ENCODE measurements at regions not wholly inside any gene's neighbourhood (a gene's known extent, or its start where the extent isn't known, plus 50 kb on each side); places are given as distances from the start of the nearest gene placed in this dataset.

- no peak for DNase-seq (ENCODE audit: low spot score)
Observed at GRCh38 chr4:176981074-176981473, 188.4 kb upstream of the VEGFC start.

- DNase-seq (ENCODE audit: low spot score), result no peak
Observed at GRCh38 chr4:176981551-176981950, 188.8 kb upstream of the VEGFC start.

DNA sequence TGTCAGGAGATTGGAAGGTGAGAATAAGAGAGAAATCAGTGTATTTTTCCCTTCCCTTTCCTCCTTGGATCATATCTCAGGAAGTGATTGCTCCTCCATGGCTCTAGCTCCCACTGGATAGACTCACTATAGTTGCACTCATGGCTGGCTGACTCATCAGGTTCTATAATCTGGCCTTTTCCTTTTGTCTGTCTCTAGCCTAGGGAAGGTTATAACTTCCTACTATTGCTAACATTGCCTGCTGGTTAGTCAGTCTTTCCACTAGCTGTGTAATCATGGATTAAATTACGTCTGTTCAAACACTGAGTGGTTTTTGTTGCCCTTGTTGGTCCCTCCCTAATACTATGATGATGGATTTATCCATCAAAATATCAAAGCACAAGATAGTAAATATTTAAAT, 195.5 kb upstream of the VEGFC start:
- no peak for DNase-seq (ENCODE audit: low spot score)

DNA sequence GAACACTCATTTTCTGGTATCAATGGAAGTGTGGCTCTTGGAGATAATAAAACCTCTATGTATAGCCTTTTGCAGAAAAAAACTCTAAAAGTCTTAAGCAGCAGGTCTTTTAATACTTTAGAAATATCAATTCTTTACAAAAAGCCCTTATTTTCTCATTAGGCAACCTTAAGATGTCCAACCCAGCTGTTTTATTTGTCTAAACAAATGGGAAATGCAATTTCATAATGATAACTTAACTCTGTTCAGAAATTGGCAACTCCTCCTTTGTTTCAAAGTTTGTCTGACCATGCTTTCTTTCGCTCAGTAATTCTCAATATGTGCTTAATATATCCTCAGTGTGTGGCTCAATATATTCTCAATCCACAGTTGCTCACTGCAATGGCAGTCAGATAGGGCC, 196.5 kb upstream of the VEGFC start:
- no peak for DNase-seq (ENCODE audit: low spot score)

DNA sequence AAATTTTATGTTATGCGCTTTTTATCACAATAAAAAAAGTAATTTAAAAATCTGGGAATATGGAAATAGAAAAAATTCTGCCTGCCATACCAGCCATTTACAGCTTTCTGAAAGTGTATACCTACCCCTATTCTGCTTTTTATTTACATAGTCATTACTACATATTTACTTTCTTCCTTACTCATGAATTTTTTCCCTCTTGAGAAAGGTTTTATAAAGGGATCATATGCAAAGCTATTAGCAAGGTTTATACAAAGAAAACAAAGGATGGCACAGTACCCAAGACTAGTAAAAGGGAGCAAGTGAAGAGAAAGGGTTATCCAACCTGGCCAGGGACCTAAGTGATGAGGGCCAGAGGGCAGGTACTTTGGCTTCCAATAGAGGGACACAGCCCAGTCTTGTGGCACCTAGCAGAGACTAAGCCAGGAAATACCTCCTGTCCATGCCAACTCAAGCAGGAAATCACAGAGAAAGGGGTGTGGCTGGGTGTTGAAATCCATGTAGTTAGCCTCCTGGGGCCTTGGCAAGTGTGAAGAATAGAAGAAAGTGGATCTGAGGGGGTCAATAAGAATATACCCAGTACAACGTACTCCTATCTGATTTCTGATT, 207.3 kb upstream of the VEGFC start:
- DNase-seq (ENCODE audit: low spot score), result no peak

DNA sequence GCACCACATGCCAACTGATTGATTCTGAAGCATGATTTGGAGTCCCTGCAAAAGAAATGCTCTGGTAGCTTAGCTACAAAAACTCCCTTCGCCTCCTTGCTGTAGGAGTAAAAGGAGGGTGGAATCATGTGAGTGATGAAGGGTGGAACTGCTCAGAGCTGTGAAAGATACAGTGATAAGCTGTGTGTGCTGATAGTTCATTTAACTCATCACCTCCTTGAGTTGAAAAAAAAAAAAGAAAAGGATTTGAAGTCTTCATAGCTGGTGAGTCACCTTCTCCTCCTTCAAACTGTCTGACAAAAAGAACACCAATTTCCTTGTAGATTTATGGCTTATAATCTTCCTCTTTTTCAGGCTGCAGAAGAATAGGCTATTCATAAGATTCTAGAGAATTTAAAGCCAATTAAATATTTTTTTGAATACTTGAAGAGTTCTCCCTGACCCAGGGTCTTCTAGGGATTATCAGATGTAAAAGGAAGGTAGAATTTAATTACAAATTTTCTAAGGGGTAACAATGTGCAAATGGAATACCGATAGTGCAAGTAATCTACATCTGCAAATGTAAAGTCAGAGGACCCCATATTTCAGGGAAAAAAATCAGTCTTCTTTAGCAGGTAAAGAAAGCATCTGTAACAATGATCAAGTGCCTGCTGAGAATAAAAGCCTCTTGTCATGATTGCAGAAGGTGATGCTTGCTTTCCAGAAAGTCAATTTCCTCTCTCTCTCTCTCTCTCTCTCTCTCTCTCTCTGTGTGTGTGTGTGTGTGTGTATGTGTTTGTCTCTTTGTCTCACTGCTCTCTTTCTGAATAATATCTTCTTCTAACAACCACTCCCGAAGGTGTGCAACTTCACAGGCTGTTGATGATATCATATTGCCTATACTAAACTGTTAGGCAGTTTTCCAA, 208.8 kb upstream of the VEGFC start:
- peak; percentile 59 for DNase-seq (ENCODE audit: low spot score)

DNA sequence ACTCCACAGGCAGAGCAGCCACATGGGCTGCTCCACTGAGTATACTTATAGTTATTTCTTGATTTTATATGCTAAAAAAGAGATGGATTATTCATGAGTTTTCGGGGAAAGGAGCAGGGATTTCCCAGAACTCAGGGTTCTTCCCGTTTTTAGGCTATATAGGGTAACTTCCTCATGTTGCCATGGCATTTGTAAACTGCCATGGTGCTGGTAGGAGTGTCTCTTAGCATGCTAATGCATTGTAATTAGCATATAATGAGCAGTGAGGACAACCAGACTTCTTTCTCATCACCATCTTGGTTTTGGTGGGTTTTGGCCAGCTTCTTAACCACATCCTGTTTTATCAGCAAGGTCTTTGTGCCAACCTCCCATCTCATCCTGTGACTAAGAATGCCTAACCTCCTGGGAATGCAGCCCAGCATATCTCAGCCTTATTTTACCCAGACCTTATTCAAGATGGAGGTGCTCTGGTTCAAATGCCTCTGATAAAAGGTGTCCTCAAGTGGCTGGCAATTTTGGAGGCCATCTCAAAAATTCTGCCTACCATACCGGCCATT, 213.0 kb upstream of the VEGFC start:
- no peak for DNase-seq (ENCODE audit: low spot score)

GRCh38 chr4:177006331-177006730, 213.6 kb upstream of the VEGFC start:
- DNase-seq (ENCODE audit: low spot score), result no peak

GRCh38 chr4:177008071-177008835, 215.5 kb upstream of the VEGFC start:
- DNase-seq (ENCODE audit: low spot score), result no peak

DNA sequence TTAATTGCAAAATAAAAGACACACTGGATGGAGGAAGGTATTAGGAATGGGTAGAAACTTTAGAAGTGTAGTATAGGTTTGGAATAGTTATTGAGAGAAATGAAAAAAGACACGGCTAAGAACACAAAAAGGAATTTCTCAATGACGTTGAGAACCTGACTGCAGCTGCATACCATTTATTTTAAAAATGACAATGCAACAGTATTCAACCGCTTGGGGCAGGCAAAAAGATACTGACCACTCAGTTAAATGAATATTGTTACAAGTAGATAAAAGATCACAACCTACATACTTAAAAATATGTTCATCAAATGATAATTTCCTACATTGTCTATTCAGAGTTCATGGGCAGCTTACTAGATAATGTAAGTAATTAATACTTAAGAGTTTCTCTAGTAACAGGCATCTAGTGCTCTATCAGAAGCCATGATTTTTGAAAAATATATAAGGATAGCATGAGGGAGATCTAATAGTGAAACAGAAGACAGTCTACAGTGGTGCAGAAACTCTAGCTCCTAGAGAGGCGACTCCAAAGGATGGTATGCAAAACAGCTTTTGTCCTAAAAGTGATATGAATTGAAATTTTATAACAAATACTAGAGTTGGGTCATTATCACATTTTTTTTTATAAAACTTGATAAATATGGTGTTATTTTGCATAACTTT, 216.2 kb upstream of the VEGFC start:
- DNase-seq (ENCODE audit: low spot score), result no peak

DNA sequence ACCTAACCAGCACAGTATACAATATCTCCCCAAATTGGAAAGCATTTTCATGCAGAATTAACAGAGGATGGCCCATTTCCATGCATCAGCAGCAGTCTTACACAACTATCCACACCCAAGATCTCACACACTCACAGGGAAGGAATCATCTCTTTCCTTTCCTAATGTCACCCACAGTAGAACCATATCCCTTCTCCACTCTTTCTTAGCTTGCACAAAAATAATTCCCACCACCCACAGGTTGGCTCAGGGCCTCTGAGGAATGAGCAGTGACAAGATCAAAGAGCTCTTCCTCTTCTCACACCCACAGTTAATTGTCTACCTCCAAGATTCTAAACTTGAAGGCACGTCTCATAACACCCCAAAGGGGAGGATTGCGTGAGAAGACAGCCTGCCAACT, 217.7 kb upstream of the VEGFC start:
- peak; percentile 22 for DNase-seq (ENCODE audit: low spot score)

DNA sequence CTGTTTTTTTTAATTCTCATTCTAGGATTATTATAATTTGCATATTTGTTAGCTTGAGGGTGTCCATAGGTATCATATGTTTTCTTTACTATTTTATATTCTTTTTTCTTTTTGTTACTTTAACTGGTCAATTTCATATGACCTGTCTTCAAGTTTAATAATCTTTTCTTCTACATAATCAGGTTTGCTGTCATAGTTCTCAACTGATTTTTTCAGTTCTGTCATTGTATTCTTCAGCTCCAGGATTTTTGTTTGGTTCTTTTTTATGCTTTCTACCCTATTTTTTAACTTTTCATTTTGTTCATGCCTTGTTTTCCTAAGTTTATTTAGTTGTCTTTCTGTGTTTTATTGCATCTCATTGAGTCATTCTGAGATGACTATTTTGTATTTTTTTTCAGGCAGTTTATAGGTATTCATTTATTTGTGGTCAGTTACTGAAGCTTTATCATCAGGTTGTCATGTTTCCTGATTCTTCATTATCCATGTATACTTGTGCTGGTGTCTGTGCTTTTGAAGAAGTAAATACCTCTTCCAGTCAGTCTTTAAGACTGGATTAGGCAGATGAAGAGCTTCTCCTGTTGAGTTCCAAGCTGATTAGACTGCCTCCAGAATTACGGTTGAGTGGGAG, 220.3 kb upstream of the VEGFC start:
- no peak for DNase-seq (ENCODE audit: low spot score)

DNA sequence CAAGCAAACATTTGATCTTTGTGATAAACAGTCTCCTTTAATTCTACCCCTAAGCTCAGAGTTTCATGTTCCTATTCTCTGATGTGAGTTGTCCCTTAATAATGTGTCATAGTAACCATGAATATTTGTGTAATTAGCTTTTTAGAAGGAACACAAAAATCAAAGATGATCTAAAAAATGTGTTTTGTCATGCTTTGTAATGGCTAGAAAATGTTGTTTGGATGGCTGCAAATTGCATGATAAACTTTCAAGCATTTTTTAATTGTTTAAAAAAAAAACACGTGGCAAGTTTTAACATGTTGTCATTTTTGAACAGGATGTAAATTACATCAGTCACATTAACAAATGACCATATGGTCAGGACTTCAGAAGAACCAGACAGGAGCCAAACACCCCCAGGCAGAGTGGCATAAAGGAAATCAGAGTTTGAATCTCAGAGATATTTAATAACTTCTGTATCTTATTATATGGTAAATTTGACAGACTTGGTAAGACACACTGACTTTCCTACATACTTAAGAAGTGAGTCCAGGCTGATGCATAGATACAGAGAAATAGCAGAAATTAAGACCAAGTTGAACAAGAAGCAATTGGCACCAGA, 223.9 kb upstream of the VEGFC start:
- no peak for DNase-seq (ENCODE audit: low spot score)

GRCh38 chr4:177023951-177024350, 231.2 kb upstream of the VEGFC start:
- DNase-seq (ENCODE audit: low spot score), result no peak

DNA sequence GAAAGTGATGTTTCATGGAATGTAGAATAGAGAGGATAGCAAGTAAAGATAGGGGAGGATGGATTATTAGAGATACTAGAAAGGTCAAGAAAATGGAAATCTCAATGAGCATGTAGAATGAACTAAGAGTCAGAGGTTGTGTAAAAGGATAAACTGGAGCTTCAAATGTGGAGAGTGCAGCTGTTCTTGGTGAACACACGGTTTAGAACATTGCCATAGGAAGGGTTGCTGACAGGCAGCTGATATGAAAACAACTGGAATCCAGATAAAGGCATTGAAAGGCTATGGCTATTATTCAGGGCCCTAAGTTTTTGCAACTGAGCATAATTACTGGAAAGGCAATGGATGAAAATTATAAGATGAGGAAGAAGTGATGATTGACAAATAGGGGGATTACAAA, 239.6 kb upstream of the VEGFC start:
- no peak for DNase-seq (ENCODE audit: low spot score)

DNA sequence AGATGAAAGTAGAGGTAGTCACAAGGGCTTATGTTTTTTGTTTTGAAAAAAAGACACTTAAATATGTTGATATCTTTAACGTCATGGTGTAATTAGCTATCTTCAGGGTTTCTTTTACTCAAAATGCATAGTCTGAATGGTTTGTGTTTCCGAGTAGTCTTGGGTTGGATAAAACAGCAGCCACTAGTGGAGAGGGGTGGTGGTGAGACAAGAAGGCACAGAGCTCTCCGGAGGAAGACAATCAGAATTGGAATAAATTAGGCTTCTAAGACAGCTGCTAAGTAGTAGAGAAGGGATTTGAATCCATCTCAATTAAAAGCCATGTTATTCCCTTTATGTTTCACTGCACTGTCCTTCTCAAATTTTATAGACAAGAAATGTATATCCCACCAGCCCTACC, 240.4 kb upstream of the VEGFC start:
- DNase-seq (ENCODE audit: low spot score), result no peak

DNA sequence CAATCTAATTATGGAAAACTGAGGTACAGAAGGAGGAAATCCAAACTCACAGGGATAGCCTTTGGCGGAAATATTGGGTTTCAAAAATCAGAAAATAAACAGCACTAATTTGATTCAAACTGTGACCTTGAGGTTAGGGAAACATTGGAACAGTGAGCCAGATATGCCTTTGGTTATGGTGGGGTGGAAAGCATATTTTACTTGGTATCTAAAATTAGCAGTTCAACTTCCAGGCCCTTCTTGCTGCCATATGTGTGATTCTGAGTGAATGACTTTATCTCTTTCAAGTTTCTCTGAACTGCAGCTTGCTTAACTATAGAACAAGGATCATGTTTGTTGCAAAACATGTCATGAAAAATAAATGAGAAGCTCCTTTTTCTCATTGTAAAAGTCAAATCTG, 240.9 kb upstream of the VEGFC start:
- no peak for DNase-seq (ENCODE audit: low spot score)

DNA sequence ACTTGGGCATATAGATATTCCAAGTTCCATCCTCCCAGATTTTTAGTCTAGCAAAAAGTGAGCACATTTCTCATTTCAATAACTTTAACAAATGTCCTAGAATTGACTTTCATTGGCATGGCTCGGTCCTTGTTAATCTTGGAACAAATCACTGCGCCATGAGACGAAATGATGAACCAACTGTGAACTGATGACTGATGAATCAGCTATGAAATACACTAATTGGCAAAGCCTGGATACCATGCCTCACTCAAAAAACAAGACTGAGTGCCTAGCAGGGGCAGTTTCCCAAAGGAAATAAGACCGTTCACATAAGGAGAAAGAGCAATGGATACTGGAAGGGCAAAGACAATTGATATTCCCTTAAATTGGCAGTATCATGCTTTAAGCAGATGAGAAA, 248.6 kb upstream of the VEGFC start:
- DNase-seq (ENCODE audit: low spot score), result no peak

GRCh38 chr4:177047070-177047850, 254.5 kb upstream of the VEGFC start:
- DNase-seq (ENCODE audit: low spot score), result peak; percentile 67

DNA sequence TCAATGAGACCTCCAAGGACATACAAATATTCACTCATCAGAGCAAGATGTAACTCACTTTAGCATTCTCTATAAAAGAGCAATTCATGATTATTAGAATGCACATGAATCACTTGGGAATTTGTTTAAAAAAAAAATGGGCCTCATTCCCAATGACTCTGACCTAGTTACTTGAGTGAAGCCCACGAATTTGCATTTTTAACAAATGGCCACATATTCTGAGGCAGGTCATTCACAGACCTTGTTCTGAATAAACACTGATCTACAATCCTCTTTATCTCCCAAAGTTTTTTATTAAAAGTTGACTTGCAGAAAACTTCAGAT, 255.1 kb upstream of the VEGFC start:
- DNase-seq (ENCODE audit: low spot score), result no peak
